ENCODE measurements at regions not wholly inside any gene's neighbourhood (a gene's known extent, or its start where the extent isn't known, plus 50 kb on each side); places are given as distances from the start of the nearest gene placed in this dataset.

- no peak for TF ChIP-seq MXD4 (CRISPR knock-in tag; IDR thresholded peaks at IDR 0.05; ENCODE audit: borderline replicate concordance)
- TF ChIP-seq, protein P1, sequence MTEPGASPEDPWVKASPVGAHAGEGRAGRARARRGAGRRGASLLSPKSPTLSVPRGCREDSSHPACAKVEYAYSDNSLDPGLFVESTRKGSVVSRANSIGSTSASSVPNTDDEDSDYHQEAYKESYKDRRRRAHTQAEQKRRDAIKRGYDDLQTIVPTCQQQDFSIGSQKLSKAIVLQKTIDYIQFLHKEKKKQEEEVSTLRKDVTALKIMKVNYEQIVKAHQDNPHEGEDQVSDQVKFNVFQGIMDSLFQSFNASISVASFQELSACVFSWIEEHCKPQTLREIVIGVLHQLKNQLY (CRISPR knock-in tag; IDR thresholded peaks at IDR 0.05), result no peak
- no peak for TF ChIP-seq MAX (CRISPR knock-in tag; IDR thresholded peaks at IDR 0.05)
- no peak for TF ChIP-seq USF2 (CRISPR knock-in tag; IDR thresholded peaks at IDR 0.05)
- no peak for TF ChIP-seq FOXP4 (CRISPR knock-in tag; IDR thresholded peaks at IDR 0.05)
- no peak for TF ChIP-seq CTCF (IDR thresholded peaks at IDR 0.05)
- no peak for TF ChIP-seq ZNF219 (CRISPR knock-in tag; IDR thresholded peaks at IDR 0.05; ENCODE audit: borderline replicate concordance)
- no peak for TF ChIP-seq ATF6 (CRISPR knock-in tag; IDR thresholded peaks at IDR 0.05)
- TF ChIP-seq USF1 (CRISPR knock-in tag; IDR thresholded peaks at IDR 0.05), result no peak
Observed at GRCh38 chr6:144462058-144462457, 176.9 kb downstream of the UTRN start.

Measured in WTC11 (cell line).